Activated T-helper 1 cell treated with anti-CD3 and anti-CD28 coated beads, Interleukin-12 subunit alpha, Interleukin-12 subunit beta, Interleukin-2, Interleukin-4 antibody, amounts not matched to agents 30 ng/mL and 10 ng/mL and 1 ng/mL, durations not matched to agents 14 hours and 24 hours and 36 hours (primary cell): ENCODE measurements at regions not wholly inside any gene's neighbourhood (a gene's known extent, or its start where the extent isn't known, plus 50 kb on each side); places are given as distances from the start of the nearest gene placed in this dataset.
"Not testable (repeated sequence)": the region's sequence is repeated elsewhere in the genome, so short reads cannot be mapped to it uniquely, and the experiment has no call there.

Experiments used
- DNase-seq: peaks from one replicate; pipeline ENCODE4 v3.0.0; 2021; ENCODE audit warnings: low spot score
- H3K27ac Mint-ChIP-seq: one replicate; pipeline ENCODE4 v1.8.0; 2021; ENCODE audit warnings: mild to moderate bottlenecking, mixed read lengths
- H3K27me3 Mint-ChIP-seq: one replicate; pipeline ENCODE4 v1.8.0; 2022; ENCODE audit warnings: mild to moderate bottlenecking, moderate library complexity, mixed read lengths; ENCODE audit not compliant: insufficient read depth
- H3K36me3 Mint-ChIP-seq: one replicate; pipeline ENCODE4 v1.8.0; 2021; ENCODE audit warnings: low read depth, mixed read lengths
- H3K4me1 Mint-ChIP-seq: one replicate; pipeline ENCODE4 v1.8.0; 2021; ENCODE audit warnings: low read depth, mixed read lengths
- H3K4me3 Mint-ChIP-seq: one replicate; pipeline ENCODE4 v1.8.0; 2021; ENCODE audit warnings: mild to moderate bottlenecking, moderate library complexity, mixed read lengths
- H3K9me3 Mint-ChIP-seq: one replicate; pipeline ENCODE4 v1.8.0; 2021; ENCODE audit warnings: mixed read lengths
- intact Hi-C: fragments of 100-400 bp; cut with micrococcal nuclease; formaldehyde crosslinking; loops from one replicate; pipeline ENCODE4 v1.15.1; 2024

DNA sequence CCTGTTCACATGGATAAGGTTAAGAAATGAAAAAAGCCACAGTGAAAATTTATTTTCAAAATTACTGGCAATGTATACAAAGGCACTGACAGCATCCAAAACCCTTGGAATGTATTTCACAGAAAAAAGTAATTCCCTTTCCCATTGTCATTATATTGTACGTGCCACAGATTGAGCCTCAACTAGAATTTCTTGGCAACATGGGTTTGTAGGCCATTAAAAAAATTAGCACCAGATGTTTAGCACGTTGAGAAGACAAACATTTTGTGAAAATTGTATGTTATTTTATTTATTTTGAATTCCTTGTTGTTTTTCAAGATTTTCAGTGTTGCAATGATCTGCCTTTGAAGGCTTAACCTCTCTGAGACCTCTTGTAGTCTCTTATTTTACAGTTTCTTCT lies 76.3 kb upstream of the EPHB3 start:
- no peaks in the 10 kb centered on the region for H3K4me1 Mint-ChIP-seq
- no peaks in the 10 kb centered on the region for H3K36me3 Mint-ChIP-seq
- peaks cover 33% of the 10 kb centered on the region for H3K27me3 Mint-ChIP-seq
- H3K9me3 Mint-ChIP-seq = no peaks in the 10 kb centered on the region
- intact Hi-C loops = no loop called here
- DNase-seq = no peak
- no peak overlapping the region for H3K4me3 Mint-ChIP-seq
- no peak overlapping the region for H3K27ac Mint-ChIP-seq

DNA sequence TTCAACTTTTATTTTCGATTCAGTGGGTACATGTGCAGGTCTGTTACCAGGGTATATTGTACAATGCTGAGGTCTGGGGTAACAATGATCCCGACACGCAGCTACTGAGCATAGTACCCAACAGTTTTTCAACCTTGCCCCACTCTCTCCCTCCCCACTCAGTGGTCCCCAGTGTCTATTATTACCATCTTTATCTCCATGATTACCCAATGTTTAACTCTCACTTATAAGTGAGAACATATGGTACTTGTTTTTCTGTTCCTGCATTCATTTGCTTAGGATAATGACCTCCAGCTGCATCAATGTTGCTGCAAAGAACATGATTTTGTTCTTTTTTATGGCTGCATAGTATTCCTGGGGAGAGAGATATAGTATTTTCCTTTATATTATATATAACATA lies 75.7 kb upstream of the EPHB3 start:
- H3K27me3 Mint-ChIP-seq = peaks cover 30% of the 10 kb centered on the region
- no peak for DNase-seq
- no peaks in the 10 kb centered on the region for H3K9me3 Mint-ChIP-seq
- H3K4me3 Mint-ChIP-seq = no peak overlapping the region
- no peak overlapping the region for H3K27ac Mint-ChIP-seq
- H3K36me3 Mint-ChIP-seq = no peaks in the 10 kb centered on the region
- intact Hi-C loops = no loop called here
- H3K4me1 Mint-ChIP-seq = no peaks in the 10 kb centered on the region

DNA sequence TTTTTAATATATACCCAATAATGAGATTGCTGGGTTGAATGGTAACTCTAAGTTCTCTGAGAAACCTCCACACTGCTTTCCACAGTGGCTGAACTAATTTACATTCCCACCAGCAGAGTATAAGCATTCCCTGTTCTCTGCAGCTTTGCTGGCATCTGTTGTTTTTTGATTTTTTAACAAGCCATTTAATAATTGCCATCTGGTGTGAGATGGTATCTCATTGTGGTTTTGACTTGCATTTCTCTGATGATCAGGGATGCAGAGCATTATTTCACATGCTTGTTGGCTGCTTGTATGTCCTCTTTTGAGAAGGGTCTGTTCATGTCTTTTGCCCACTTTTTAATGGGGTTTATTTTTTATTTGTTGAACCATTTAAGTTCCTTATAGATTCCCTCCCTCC lies 75.0 kb upstream of the EPHB3 start:
- Mint-ChIP-seq H3K36me3 (no peaks in the 10 kb centered on the region), H3K27me3 (peaks cover 31% of the 10 kb centered on the region), H3K9me3 (no peaks in the 10 kb centered on the region), H3K4me3 (no peak overlapping the region), H3K4me1 (no peaks in the 10 kb centered on the region), H3K27ac (no peak overlapping the region)
- intact Hi-C loops = no loop called here
- no peak for DNase-seq

DNA sequence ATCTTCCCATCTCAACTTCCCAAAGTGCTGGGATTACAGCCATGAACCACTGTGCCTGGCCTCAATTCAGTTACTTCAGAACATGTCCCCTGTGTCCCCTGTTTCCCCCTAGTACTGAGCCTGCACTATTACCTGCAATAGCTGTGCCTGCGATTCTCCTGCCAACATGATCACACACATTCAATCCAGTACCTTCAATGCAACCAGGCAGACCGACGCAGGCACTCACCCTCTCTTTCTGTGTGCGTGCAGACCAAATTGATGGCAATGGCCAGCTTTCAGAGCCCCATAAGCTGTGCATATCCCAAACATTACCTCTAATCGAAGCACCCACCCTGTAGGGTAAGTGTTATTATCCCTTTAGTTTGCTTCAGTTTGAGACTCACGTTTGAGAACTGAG lies 73.0 kb upstream of the EPHB3 start:
- H3K27ac Mint-ChIP-seq = no peak overlapping the region
- H3K4me1 Mint-ChIP-seq = peaks cover 5% of the 10 kb centered on the region
- DNase-seq = no peak
- H3K4me3 Mint-ChIP-seq = no peak overlapping the region
- H3K27me3 Mint-ChIP-seq = peaks cover 44% of the 10 kb centered on the region
- no peaks in the 10 kb centered on the region for H3K36me3 Mint-ChIP-seq
- no peaks in the 10 kb centered on the region for H3K9me3 Mint-ChIP-seq
- intact Hi-C loops = no loop called here

DNA sequence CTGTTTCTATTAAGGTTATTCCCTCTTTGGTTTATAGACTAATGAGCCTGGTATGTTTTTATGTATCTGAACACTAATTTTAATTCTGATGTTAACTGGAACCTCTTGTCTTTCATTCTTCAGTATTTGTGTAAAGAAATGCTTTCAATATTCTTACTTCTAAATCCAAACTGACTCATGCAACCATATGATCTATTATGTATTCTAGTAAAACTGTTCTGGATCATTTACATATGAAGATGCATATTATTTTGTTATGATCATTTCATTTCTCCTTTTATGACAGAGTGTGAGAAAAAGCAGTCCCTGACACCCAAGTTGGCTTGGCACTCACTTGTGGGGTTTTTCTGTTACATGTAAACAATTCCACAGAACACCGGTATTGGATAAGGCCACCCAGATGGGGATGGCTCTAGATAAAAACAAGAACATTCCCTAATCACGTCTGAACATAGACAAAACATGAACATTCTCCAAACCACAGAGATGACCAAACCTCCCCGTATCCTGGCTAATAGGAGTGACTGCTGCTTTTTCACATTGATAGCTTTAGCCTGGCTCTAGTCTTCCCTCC lies 72.2 kb upstream of the EPHB3 start:
- H3K27me3 Mint-ChIP-seq = peaks cover 52% of the 10 kb centered on the region
- H3K36me3 Mint-ChIP-seq = no peaks in the 10 kb centered on the region
- H3K9me3 Mint-ChIP-seq = no peaks in the 10 kb centered on the region
- no peak for DNase-seq
- H3K4me1 Mint-ChIP-seq = peaks cover 5% of the 10 kb centered on the region
- H3K4me3 Mint-ChIP-seq = no peak overlapping the region
- no peak overlapping the region for H3K27ac Mint-ChIP-seq
- intact Hi-C loops = no loop called here

DNA sequence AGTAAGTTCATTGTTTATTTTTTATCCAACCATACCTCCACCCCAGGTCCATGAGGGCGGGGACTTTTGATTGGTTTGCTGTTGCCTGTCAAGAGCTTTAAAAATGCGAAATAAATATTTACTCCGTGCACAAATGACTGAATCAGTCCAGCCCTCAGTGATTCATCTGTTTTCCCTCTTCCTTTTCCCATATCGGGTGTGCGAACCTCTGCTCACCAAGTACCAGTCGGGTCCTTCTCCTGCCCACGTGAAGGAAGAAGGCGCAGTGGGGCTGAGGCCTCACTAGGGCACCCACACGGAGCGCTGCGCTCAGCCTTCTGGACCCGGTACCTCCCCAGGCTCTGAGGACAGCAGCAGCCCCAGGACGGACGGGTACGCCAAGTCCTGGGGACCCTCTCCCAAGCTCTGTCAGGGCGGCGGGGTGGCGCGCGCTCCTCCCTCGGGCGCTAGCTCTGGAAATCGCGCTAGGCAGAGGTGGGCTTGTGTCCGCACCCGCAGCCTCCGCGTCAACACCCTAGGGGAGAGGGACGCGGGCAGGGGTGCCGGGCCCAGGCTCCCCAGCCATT lies 70.5 kb upstream of the EPHB3 start:
- H3K27me3 Mint-ChIP-seq = peaks cover 53% of the 10 kb centered on the region

DNA sequence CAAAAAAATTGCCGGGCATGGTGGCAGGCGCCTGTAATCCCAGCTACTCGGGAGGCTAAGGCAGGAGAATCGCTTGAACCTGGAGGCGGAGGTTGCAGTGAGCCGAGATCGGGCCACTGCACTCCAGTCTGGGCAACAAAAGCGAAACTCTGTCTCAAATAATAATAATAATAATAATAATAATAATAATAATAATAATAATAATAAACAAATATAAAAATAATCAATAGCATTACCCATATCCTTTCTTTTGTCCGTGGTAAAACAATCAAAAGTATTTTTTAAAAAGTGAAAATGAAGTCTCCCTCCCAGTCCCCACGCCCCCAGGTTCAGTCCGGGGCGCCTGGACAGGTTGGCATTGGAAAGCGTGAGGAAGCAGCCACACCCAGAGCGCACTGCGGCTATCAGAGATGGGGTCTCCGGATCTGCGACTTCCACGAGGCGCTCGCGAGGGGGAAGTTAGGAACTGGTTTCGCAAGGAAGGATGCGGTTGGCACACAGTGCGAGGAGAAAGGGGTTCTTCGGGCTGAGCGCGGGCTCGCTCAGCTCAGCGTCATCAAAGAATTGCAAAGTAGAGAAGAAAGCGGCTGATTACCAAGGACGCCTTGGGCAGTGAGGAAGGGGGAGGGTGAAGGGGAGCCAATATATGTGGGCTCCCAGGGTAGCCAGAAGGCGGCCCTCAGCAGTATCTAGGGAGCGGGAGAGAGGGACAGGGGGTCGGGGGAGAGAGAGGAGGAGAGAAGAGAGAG lies 69.5 kb upstream of the EPHB3 start:
- H3K27ac Mint-ChIP-seq = no peak overlapping the region
- H3K36me3 Mint-ChIP-seq = no peaks in the 10 kb centered on the region
- H3K9me3 Mint-ChIP-seq = no peaks in the 10 kb centered on the region
- H3K4me3 Mint-ChIP-seq = no peak overlapping the region
- peaks cover 55% of the 10 kb centered on the region for H3K27me3 Mint-ChIP-seq
- H3K4me1 Mint-ChIP-seq = peaks cover 5% of the 10 kb centered on the region
- no peak for DNase-seq
- intact Hi-C loops = no loop called here

More for the DNA sequence above, 70.5 kb upstream of the EPHB3 start:
- Mint-ChIP-seq H3K36me3 (no peaks in the 10 kb centered on the region), H3K4me1 (peaks cover 5% of the 10 kb centered on the region), H3K4me3 (no peak overlapping the region), H3K9me3 (no peaks in the 10 kb centered on the region), H3K27ac (no peak overlapping the region)
- intact Hi-C loops = no loop called here
- no peak for DNase-seq

DNA sequence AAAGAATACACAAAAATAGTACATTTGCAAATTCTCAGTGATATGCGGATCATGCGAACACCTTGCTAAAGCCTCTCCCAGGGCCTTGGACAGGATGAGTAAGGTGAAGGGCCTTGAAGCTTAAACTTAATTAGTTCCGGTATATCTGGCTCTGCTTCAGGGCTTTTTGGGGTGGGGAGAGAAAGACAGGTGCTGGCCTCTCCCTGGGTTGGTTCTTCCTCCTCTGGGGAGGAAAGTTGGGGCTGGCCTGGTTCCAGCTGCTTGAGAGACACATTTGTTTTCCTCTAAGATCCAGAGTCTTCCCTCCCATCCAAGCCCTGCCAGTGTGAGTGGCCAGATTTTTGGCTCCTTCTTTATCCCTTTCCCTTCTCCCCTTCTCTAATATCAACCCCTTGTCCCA lies 64.7 kb upstream of the EPHB3 start:
- H3K4me1 Mint-ChIP-seq = peaks cover 5% of the 10 kb centered on the region
- intact Hi-C loops = no loop called here
- no peak overlapping the region for H3K27ac Mint-ChIP-seq

DNA sequence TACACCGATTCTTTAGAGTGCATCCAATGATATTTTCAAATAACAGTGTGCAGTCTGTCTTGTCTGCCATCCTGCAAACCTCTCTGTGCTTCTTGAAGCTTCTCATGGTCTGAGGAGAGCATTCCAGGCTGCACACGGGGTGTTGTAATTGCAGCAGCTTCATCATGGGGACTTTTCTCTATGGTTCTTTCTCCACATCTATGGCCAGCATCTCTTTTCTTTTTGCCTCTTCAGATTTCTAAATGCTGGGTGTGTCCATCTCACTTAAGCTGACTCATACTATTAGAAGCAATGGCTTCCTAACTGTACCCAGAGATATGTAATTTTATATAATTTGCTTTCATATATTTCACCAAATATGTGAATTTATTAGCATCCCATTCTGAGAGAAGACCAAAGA lies 63.8 kb upstream of the EPHB3 start:
- Mint-ChIP-seq H3K36me3 (no peaks in the 10 kb centered on the region), H3K9me3 (peaks cover 4% of the 10 kb centered on the region), H3K27ac (no peak overlapping the region), H3K27me3 (peaks cover 27% of the 10 kb centered on the region), H3K4me3 (no peak overlapping the region), H3K4me1 (no peaks in the 10 kb centered on the region)
- no peak for DNase-seq
- intact Hi-C loops = no loop called here

More for the DNA sequence above, 64.7 kb upstream of the EPHB3 start:
- Mint-ChIP-seq H3K27me3 (peaks cover 31% of the 10 kb centered on the region), H3K4me3 (no peak overlapping the region), H3K9me3 (no peaks in the 10 kb centered on the region), H3K36me3 (no peaks in the 10 kb centered on the region)
- DNase-seq = no peak

DNA sequence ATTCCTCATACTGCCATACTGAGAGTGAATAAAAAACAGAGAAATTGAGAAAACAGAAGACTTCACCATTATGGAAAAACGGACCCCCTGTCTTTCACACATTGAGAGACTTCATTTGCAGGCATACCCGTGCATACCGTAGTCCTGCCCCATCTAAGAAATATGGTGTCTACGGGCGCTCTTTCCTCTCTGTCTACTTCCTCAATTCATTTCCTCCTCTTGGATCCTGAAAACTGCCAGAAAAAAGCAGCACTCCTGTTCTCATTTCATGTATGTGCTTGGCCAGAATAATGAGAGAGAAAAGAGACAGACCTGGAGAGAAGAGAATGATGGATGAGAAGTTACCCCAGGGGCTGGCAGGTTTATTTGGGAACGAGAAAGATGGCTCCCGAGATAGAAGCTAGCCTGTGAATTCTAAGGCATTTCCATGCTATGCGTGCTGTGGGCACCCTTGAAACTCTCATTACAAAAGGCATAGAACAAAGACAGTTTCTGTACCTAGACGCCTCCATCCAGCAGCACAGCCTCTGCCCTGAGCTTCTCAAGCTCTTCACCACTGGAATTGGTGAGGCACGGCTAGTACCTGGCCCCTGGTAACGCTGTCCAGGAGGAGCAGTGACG lies 62.5 kb upstream of the EPHB3 start:
- no peak for DNase-seq
- no peak overlapping the region for H3K4me3 Mint-ChIP-seq
- H3K9me3 Mint-ChIP-seq = peaks cover 4% of the 10 kb centered on the region
- no peaks in the 10 kb centered on the region for H3K36me3 Mint-ChIP-seq
- intact Hi-C loops = no loop called here
- H3K4me1 Mint-ChIP-seq = no peaks in the 10 kb centered on the region
- H3K27me3 Mint-ChIP-seq = peaks cover 20% of the 10 kb centered on the region
- H3K27ac Mint-ChIP-seq = no peak overlapping the region

DNA sequence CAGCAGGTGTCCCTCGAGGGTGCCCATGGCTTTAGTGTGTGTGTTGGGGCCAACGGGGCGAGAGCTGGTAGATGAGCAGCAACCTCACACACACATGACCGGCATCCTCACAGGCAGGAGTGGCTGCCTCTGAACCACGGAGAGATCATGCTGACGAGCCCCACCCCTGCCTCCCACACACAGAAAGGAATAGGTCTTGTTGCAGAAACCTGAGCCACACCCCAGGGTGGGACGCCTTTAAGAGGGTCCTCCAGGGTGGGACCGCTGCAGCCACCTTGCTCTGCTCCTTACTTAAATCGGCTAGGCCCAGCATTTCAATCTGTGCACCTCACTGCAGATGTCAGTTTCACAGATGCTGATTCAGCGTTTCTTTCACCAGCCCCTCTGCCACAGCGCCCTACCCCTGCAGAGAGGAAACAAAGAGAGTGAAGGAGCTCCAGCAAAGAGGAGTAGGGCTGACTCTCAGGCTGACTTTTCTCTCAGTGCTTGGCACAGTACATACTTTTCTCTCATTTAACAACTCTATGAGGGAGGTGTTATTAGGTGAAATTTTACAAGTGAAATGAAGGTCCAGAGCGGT lies 61.2 kb upstream of the EPHB3 start:
- H3K27ac Mint-ChIP-seq = no peak overlapping the region
- intact Hi-C loops = no loop called here
- no peak overlapping the region for H3K4me3 Mint-ChIP-seq
- DNase-seq = no peak
- H3K36me3 Mint-ChIP-seq = no peaks in the 10 kb centered on the region
- peaks cover 17% of the 10 kb centered on the region for H3K27me3 Mint-ChIP-seq
- no peaks in the 10 kb centered on the region for H3K4me1 Mint-ChIP-seq
- H3K9me3 Mint-ChIP-seq = peaks cover 4% of the 10 kb centered on the region

DNA sequence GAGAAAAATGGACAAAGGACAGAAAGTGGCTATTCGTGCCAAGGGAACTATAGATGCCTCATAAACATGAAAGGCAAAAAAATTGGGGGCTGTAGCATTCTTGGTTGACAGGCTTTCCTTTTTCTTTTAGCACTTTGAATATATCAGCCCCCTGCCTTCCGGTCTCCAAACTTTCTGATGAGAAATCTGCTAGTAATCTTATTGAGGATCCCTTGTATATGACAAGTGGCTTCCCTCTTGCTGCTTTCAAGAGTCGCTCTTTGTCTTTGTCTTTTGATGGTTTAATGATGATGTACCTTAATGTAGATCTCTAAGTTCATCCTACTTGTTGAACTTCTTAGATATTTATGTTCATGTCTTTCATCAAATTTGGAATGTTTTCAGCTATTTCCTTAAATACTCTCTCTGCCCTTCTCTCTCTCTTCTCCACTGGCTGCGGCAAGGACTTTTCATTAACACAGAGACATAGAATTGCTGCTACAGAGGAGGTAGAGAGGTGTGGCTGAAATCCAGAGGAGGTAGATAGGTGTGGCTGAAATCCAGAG lies 59.4 kb upstream of the EPHB3 start:
- Mint-ChIP-seq H3K27me3 (peaks cover 15% of the 10 kb centered on the region), H3K9me3 (peaks cover 4% of the 10 kb centered on the region), H3K27ac (no peak overlapping the region), H3K4me1 (no peaks in the 10 kb centered on the region), H3K36me3 (no peaks in the 10 kb centered on the region), H3K4me3 (no peak overlapping the region)
- no peak for DNase-seq
- intact Hi-C loops = no loop called here

DNA sequence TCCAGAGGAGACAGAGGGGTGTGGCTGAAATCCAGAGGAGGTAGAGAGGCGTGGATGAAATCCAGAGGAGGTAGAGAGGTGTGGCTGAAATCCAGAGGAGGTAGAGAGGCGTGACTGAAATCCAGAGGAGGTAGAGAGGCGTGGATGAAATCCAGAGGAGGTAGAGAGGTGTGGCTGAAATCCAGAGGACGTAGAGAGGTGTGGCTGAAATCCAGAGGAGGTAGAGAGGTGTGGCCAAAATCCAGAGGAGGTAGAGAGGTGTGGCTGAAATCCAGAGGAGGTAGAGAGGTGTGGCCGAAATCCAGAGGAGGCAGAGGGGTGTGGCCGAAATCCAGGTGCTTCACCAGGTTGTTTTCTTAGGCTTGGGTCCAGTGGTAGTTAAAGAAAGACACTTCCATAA lies 58.7 kb upstream of the EPHB3 start:
- peaks cover 15% of the 10 kb centered on the region for H3K27me3 Mint-ChIP-seq
- H3K4me1 Mint-ChIP-seq, intact Hi-C loops, H3K36me3 Mint-ChIP-seq, H3K27ac Mint-ChIP-seq, H3K9me3 Mint-ChIP-seq, H3K4me3 Mint-ChIP-seq, DNase-seq: not testable (repeated sequence)
